GM21825 (cell line): ENCODE measurements at regions not wholly inside any gene's neighbourhood (a gene's known extent, or its start where the extent isn't known, plus 50 kb on each side); places are given as distances from the start of the nearest gene placed in this dataset.
"Not testable (repeated sequence)": the region's sequence is repeated elsewhere in the genome, so short reads cannot be mapped to it uniquely, and the experiment has no call there.

Experiments used
- ATAC-seq: cut with Tn5 transposase; IDR thresholded peaks from one replicate; pipeline ENCODE4 v1.9.1; 2021; ENCODE audit warnings: mild to moderate bottlenecking, moderate library complexity; ENCODE audit not compliant: unreplicated experiment

DNA sequence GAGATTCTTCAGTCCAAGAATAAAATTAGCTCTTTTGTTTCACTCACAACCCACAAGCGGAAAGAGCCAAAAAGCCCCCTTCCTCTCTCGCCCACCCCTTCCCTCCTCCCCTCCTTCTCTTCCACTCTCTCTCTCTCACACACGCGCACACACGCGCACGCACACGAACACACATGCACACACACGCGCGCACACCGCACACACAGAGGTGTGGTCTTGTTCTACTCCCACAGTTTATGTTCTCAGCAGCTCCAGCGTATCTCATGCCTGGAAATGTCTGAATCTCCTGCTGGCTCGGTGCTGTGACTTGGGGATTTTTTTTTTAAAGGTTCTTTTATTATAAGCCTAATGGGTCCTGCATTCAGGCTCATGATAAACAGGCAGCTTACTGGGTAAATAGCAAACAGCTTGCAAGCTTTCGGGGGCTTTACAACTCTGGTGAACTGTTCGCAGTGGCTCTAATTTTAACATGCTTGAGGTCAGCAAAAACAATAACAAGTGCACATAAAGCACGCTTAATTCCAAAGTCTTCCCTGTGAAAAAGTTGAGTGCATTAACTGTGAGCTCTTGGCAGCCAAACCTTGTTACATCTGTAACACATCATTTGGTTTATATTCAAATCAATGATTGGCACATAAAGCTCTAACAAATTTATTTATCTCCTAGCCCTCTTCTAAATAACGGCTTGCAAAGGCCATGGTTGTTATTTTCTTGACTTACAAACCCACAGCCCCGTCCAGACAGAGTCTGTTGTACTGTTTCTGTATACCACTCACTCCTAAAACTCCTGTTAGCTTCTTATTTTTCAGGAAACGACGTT lies 424.1 kb upstream of the MGMT start:
- no peak for ATAC-seq

DNA sequence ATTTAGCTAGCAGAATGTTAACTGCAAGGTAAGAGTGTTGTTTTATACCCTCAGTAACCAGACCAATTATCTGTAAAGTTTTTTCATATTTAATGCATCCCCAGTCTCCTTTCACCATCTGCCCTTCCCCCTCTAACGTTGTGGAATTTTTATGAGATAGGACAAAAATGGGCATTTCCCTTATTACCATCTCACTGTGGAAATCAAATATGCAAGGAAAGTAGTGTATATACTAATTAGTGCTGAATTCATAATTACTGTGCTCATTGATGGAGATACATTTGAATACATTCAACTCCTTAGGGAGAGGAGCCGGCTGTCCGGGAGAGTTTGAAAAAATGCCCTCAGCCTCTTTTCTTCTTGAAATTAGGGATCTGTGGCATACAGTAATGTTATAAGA lies 423.4 kb upstream of the MGMT start:
- ATAC-seq, result no peak

DNA sequence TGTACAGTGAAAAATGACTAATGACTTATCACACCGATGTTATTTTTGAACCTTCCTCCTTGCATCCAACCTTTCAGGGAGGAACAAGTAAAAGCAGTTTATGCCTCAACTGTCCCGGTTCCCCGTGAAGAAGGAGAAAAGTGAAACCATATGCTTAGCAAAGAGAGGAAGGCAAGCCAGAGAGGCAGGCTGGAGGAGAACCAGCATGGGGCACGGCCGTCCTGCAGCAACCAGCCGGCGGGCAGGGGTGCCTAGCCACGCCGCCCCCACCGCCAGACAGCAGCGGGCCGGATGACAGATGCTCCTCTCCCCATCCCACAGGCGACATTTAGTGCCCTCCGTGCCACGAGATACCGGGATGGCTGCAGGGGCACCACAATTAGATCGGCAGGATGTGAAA lies 421.4 kb upstream of the MGMT start:
- no peak for ATAC-seq

DNA sequence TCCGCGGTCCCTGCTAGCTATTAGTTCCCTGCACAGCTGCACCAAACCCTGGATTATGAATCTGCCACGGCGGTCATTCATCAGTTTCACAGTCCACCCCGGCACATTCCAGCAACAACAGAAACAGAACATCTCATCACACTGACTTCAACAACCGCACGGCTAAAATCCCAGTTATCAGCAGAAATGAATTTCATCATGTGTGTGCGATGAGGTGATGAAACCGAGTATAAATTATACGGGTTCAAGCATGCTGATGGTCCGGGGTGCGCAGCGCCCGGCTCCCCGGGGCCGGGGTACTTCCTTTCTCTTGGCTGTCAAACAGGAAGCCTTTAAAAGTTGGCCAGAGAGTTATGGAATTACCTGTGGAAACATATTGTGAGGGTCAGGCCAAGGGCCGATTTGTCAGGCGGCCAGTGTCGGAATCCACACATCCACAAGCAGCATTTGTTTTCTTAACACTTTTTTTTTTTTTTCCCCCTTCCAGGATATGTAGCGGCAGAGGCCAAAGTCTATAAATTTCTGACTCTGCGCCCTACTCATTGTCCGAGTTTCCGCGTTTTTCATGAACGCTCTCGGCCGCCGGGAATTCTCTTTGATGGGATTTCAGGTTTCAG lies 420.9 kb upstream of the MGMT start:
- ATAC-seq, result no peak

DNA sequence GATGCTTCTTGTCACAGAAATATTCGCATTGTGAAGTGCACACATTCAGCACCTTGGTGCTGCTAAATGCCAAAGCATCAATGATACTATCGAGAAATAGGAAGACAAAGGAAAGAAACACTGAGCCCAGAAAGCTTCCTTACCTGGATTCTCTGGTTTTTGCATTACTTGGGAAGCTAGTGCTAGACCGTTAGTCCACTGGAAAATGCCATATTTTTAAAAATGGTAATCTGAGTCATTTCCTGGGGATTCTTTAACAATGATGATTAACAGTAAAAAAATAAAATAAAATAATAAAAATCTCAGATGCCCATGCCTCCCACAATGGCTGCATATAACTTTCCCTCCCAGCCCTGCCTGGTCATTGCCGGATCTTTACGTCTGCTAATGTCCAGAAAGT lies 420.1 kb upstream of the MGMT start:
- no peak for ATAC-seq

DNA sequence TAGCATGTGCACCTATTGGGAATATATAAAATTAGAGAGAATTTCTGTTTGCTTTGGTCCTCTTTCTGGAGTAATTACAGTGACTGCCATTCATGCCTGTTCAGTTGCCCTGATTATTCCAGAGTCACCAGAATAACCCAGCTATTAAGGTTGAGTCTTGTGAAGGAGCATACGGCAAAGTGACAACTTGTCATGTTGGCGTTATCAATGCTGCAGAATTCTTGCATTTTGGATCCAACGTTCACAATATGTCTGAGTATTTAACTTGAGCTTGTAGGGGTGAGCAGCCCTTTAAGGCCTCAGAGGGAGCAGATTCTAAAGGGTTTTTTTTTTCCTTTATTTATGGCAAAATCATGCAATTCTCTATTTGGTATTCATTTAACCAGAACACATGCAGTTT lies 419.4 kb upstream of the MGMT start:
- no peak for ATAC-seq

DNA sequence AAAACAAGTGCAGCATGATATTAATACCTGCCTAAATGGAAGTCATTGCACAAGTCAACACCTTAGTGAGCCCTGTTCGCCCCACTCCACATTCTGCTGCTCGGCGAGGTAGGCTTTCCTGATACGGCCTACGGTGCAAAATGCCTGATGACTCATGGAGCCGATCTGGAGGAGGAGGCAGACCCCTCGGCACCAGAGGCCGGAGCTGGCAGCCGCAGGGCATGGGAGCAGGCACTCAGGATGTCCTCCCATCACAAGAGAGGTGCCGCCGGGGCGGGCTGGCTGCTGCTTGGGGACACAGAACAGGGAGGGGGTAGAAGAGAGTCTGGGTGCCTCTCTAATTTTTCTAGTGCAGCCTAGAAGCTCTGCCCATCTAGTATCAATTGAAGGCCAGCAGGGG lies 418.5 kb upstream of the MGMT start:
- ATAC-seq, result no peak

DNA sequence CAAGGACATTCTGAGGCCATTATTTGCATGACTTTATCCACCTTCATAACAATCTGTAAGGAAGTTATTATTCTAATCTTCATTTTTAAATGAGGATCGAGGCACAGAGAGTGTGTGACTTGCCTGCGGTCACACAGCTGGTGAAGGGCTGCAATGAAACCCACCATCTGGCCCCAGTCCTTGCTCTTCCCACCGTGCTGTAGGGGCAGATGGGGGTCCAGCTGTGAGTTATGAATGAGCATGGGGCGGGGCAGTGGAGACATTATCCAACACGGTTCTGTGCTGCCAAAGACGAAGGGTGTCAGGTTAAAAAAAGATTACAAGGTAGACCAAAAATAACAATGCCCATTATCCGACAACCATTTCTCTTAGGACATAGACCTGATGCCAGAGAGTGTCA lies 417.5 kb upstream of the MGMT start:
- ATAC-seq, result no peak

DNA sequence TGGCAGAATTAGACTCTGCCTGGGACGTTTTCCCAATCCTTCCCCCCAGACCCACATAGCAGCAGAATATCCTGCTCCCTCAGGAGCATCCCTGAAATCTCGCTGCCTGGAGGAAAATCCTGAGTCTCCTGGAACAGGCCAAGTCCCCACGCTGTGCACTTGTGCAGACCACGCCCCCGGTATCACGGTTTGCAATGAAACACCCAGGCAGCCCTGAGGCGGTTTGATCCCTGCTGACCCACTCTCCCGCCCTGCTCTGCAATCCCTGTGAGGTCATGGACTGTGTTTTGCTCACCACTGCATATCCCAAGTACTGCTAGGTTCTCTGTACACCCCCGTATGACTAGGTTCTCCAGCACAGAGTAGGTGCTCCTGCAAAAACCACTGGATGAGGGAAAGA lies 411.8 kb upstream of the MGMT start:
- no peak for ATAC-seq

DNA sequence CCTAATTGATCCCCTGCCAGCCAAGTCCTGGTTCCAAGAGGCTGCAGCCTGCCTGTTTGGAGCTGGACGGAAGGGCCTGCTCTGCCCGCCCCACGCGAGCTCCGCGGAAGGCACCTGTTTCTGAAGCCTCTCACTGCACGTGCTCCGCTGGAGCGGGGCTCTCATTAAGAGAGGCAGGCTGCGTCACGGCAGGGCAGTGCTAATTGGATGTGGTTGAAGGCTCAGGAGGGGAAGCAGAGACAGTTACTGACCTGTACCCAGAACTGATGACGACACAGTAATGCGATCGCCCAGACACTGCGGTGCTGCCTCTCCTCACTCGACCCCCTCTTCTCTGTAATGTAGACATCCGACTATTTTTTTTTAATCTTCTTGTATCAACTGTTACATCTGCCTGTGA lies 411.1 kb upstream of the MGMT start:
- ATAC-seq, result no peak

DNA sequence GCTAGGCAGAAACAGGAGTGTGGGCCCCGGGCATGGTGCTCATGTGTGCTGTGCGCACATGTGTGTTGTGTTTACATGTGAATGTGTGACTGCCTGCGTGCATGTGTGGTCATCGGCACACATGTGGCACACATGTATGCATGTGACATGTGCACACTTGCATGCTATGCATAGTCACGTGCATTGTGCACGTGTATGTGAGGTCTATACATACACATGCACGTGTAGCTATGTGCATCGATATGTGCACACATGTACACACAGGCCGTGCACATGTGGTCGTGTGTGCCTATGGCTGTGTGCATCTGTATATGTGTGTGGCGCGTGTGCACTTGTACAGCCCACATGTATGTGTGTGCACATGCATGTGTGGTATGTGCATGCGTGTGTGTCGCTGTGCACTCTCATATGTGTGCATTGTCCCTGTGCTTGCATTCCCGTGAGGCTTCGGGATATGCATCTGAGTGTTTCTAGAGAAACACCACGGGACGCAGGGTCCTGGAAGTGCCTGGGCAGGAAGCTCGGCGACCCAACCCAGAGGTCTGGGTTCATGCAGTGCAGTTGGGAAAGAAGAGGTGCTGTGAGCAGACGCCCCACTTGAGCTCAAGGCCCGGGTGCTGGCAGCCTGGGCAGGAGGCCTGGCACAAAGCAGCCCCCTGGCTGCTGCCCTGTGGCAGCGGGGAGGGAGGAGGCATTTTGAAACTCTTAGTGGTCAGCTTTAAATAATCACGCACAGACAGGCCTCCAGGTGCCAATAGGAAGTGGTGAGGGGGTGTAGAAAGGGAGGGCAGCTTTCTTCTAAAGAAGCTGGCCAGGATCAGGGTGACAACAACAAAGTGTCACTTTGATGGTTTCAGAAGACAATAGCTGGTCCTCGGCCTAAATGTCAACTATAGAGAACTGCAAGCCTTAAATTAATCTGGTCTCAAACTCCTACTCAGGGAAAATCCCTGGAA lies 410.0 kb upstream of the MGMT start:
- ATAC-seq, result no peak

DNA sequence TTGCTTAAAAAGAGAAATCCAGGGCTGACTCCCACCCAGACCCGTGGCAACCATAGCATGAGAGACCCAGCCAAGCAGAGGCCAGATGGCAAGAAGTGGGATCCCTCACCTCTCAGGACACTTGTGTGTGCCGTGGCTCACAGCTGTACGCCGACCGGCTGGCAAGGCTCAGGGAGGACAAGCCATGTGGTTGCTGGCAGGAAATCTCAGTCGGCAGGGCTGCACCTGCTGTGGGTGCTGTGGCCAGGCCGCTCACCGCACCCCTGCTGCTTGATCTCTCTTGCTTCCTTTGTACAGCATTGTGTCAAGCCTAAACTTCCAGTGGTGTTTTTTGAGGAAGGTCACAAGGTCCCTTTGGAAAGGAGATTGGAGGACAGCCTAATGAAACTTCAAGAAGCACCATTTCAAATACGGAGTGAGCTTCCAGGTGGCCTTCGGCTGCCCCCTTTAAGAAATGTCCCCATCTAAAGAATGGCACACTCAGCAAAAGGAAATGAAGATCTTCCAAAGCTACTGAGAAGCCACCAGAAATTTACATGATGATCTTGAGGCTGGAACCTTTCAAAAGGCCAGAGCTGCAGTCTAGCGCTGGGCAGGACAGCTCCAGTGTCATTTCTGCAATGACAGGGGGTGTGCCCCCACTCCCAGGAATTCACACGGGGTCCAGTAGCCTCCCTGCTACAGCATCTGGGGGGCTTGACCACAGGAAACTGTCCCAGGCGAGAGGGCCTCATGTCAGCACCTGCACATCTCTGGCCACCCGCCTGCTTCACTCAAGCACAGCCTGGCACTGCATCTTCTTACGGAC lies 409.0 kb upstream of the MGMT start:
- peak; percentile 90 for ATAC-seq

DNA sequence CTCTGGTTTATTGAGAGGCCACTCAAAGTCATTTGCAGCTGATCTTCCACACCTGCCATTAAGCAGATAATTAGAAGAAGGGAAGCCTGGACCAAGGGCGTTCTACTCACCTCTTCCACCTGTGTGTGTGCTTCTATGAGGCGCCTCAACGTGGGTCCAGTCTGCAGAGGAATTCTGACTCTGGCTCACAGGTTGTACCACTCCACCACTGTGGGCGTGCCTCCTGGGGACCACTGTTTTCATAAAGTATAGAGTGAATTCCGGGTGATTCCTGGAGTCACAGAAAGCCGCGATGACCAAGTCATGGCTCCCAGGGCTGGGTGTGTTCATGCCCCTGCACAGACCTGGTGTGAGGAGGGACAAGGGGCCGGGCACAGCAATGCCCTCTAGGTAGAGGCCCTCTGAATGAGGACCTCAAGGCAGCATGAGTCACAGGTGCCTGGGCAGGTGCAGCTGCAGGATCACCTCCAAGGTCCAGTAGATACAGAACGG lies 408.3 kb upstream of the MGMT start:
- ATAC-seq, result no peak

DNA sequence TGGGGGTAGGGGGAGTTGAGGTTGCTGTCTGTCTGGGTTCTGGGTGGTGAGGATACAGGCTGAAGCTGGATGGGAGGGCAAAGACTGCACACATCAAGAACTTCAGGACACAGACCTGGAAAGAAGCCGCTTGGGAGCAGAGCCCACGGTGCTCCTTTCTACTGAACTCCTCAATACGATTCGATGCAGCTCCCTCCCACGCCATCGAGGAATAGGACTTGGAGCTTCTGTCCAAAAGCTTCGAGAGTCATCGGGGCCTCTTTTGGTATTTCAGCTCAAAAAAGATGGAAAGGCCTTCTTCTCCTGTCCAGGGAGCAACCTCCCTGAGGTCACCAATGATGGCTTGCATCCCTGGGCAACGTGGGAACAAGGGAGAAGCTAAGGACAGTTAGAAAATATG lies 407.1 kb upstream of the MGMT start:
- ATAC-seq, result no peak

DNA sequence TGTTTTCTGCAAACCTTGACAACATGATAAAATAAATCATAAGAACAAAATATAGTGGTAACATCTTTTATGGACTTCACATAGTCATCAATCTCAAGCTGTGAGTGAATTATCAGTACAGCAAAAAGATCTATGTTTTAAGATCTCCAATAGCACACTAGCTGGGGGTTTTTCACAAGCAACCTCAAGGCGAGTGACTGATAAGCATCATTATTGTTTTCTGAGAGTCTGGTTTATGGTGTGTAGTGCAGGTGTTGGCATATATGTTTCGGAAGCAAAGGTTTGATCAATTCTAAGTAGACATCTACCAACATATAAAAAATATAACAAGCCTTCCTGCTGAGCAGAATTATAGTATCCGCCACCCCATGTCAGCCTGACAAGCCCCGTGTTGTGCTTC lies 403.8 kb upstream of the MGMT start:
- ATAC-seq, result no peak

DNA sequence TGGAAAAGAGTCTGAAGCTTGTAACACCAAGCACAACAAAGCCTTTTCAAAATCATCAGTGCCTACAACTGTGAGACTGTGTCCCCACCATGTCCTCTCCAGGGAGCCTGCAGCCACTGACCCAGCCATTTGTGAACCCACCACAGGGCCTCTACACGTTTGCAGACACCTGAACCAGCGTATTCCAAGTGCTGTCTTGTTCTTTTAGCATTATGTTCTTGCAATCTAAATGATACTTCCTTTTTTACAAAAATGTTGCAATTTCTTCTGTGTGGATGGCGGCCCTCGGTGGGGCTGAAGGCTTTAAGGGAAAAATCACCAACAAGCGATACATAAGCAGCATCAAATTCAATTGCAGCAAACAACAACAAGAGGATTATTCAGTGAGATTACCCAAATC lies 403.2 kb upstream of the MGMT start:
- ATAC-seq, result no peak

DNA sequence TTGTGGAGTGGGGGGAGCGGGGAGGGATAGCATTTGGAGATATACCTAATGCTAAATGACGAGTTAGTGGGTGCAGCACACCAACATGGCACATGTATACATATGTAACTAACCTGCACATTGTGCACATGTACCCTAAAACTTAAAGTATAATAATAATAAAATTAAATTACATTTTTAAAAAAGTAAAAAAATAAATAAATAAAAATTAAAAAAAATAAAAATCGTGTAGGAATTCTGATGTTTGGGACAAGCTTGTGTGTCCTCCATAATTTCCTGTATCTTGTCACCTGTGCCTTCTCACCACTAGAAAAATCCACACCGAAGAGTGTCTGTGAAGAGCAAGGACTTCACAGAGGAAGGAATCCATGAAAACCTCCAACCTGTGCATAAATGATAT lies 400.5 kb upstream of the MGMT start:
- ATAC-seq, result not testable (repeated sequence)

DNA sequence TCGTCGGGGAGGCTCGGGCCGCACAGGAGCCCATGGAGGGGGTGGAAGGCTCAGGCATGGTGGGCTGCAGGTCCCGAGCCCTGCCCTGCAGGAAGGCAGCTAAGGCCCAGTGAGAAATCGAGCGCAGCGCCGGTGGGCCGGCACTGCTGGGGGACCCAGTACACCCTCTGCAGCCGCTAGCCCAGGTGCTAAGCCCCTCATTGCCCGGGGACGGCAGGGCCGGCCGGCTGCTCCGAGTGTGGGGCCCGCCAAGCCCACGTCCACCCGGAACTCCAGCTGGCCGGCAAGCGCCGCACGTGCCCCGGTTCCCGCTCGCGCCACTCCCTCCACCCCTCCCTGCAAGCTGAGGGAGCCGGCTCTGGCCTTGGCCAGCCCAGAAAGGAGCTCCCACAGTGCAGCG lies 395.6 kb upstream of the MGMT start:
- not testable (repeated sequence) for ATAC-seq

DNA sequence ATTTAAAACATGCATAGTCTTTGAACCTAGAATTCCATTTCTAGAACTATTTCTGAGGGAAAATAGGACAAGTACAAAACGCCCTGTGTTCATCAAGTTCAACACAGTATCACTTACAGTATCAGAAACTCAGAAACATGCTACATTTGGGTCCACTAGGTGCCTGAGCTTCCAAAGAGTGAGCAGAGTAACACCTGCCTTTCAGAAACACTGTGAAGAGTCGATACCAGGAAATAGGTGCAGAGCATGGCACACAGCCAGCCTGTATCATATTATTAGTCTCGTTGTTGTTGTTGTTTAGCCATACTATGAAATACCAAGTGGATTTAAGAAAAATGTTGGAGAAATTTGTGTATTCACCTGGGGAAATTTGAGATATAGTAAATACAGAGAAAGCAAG lies 392.1 kb upstream of the MGMT start:
- ATAC-seq, result no peak

DNA sequence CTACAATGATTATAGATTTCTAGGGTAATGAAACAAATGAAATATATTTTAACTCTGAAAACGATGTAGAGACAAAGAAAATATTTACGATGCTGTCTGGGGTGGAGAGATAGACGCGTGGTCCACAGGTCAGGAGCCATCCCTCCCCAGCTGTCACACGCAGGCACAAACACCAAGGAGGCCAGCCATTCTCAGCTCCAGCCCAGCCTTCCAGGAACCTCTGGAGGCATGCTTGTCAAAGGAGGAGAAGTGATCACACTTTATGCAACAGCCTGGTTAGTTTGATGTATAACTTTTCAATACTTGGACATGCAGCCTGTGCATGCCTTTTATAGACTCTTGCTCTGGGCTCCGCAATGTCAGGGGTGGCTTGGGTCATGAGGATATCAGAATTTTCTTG lies 391.5 kb upstream of the MGMT start:
- no peak for ATAC-seq

DNA sequence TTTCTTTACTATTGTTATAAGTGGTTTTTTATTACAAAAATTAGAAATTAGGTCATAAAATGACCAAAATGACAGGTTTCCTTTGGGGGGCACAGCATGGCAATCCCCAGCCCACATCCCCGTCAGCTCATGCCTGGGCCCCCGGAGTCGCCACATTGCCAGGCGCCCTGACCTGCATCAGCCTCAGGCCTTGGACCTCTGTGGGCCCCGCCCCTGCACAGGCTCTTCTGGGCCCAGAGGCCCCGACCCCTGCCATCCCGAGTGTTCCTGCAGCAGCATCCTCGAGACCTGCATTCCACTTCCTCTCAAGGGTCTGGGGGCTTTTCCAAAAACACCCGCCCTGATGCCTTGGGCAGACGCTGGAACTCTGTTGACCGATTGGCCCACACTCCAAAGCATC lies 391.1 kb upstream of the MGMT start:
- no peak for ATAC-seq
